Ovary (tissue), 3 donors: ENCODE measurements at regions not wholly inside any gene's neighbourhood (a gene's known extent, or its start where the extent isn't known, plus 50 kb on each side); places are given as distances from the start of the nearest gene placed in this dataset.

Experiments used
- EP300 ChIP-seq: sonication (generic); formaldehyde crosslinking; IDR thresholded peaks from one replicate; pipeline ENCODE4 v1.6.1; 2017; ENCODE audit warnings: antibody characterized with exemption
- POLR2A ChIP-seq: fragments of 450-650 bp; IDR thresholded peaks from one replicate; pipeline ENCODE4 v1.6.1; 2017; ENCODE audit warnings: antibody characterized with exemption, mild to moderate bottlenecking, moderate library complexity
- TF ChIP-seq, protein P1 (sequence below), 3 donors: fragments of 450-650 bp in 2 of 3; fragments of 200-600 bp in 1 of 3; IDR thresholded peaks; one replicate each; pipeline versions ENCODE4 v1.5.1 to v1.8.0; 2016 to 2022; ENCODE audit warnings: antibody characterized with exemption in 3 of 3, mild to moderate bottlenecking in 1 of 3
- donor health status: DM: no; HTN: no; CAD: no.

GRCh38 chr13:21898945-21899344, 228.1 kb downstream of the FGF9 start:
- TF ChIP-seq POLR2A (no peak), EP300 (no peak)
- TF ChIP-seq, protein P1, sequence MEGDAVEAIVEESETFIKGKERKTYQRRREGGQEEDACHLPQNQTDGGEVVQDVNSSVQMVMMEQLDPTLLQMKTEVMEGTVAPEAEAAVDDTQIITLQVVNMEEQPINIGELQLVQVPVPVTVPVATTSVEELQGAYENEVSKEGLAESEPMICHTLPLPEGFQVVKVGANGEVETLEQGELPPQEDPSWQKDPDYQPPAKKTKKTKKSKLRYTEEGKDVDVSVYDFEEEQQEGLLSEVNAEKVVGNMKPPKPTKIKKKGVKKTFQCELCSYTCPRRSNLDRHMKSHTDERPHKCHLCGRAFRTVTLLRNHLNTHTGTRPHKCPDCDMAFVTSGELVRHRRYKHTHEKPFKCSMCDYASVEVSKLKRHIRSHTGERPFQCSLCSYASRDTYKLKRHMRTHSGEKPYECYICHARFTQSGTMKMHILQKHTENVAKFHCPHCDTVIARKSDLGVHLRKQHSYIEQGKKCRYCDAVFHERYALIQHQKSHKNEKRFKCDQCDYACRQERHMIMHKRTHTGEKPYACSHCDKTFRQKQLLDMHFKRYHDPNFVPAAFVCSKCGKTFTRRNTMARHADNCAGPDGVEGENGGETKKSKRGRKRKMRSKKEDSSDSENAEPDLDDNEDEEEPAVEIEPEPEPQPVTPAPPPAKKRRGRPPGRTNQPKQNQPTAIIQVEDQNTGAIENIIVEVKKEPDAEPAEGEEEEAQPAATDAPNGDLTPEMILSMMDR (IDR thresholded peaks at IDR 0.05): no peak
